HG03064 (cell line): ENCODE measurements at regions not wholly inside any gene's neighbourhood (a gene's known extent, or its start where the extent isn't known, plus 50 kb on each side); places are given as distances from the start of the nearest gene placed in this dataset.

Source experiments
- ATAC-seq: cut with Tn5 transposase; IDR thresholded peaks from one replicate; pipeline ENCODE4 v1.9.1; 2021; ENCODE audit warnings: low read depth; ENCODE audit not compliant: unreplicated experiment

DNA sequence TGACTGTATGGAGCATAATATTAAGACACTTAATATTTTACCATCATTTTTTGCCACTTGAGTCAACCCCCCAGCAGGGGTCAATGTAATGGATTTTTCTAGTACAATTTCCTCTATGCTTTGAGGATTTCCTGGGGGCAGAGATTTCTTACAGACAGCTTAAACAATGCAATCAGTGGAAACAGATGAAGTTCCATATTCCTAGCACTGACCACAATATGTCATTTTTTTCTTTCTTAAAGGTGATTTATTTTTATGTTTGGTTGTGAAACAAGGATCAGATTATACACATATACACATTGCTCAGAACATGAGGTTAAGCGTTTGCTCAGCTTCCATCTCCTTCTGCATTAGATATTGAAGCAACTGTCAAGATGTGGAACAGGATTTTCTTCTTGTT is 82.0 kb upstream of the ID4 start:
- no peak for ATAC-seq

DNA sequence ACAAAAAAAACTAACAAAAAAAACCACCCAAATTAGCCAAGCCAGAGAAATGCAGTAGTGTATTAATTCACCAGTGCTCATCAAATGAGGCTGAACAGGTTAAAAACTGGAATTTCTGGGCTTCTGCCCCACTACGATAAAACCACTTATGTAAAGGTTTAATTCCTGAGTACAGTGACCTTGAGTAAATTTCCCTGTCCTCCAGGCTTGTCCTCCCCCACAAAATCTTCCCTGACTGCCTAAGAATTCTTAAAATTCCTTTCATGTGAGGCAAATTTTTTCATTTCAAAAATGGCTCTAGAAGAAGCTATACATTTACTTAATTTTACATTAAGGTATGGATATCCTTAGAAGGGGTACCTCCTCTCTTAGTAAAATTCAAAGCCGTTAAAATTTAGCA is 80.1 kb upstream of the ID4 start:
- no peak for ATAC-seq

DNA sequence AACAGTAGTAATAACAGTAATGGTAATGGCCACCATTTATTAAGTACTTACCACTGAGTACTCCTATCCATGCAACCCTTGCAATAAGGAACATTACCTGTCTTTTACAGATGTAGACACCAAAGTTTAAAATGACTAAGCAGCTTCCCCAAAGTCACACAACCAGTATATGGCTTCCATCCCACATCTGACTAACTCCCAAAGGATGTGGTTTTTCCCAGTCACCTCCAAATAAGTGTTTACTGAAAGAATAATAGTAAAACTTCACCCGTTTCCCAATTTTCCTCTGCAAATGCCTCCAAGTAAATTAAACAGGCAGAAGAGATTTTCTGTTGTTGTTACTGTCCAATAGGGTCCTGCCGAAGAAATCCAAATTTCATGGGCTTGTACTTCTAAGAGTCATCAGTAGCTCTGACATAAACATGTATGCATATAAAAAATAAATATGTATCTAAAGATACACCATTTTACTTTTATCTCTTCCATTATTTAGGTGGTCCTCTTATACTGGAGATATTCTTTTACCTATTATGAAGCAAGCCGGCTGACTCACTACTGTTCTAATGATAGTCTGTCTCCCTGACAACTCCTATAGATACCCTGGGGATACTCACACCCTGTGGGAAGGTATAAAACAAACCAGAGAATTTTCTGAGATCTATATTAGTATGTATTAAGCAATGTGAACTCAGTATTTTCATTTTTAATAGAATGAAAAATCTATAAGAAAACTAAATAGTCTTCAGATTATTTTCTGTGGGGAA is 77.9 kb upstream of the ID4 start:
- ATAC-seq = no peak

DNA sequence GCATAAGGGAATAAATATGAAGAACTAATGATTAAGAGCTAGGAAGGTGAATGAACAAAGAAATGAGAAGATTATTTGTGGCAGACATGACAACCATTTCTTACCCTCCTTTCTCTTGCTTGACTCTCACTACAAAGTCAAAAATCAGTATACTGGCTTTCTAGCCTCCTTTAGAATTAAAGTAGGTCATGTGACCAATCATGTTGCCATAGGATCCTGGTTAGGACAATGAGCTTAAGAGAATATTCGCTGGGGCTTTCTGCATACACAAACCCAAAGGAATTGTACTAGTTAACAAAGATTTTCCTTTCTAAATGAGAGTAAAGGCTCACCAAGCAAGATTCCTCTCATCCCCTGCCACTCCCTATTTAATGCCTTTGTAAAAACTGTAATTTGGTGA is 76.0 kb upstream of the ID4 start:
- no peak for ATAC-seq

DNA sequence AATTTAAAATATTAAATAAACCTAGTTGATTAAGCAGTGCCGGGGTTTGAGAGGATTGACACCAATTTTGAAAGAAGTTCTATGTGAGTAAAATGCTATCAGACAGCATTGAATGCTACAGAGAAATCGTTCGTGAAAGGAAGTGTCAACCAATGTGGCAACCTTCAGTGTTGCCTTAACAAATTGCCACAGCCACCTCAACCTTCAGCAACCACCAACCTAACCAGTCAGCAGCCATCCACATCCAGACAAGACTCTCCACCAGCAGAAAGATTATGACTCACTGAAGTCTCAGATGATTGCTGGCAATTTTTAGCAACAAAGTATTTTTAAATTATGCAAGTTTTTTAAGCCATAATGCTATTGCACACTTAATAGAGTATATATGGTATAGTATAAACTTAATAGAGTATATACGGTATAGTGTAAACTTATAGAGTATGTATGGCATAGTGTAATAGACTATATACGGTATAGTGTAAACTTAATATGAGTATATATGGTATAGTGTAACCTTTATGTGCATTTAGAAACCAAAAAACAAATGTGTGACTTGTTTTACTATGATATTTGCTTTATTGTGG is 65.3 kb upstream of the ID4 start:
- no peak for ATAC-seq

DNA sequence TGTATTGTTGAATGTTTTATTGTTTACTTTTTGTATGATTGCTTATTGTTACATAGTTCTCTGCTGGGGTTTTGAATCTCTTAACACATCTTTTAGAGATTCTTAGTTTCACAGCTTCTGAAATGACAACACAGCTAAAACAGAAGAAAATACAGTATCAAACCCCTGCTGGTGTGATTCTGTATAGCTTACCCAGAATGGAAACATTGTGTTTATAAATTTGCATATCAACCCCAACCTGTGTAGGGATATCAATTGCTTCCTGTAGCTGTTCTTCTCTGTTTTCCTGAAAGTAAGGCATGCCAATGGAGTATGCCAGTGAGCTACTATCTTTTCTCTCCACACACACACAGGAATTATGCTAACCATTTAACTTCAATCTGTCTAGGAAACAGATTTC is 64.3 kb upstream of the ID4 start:
- no peak for ATAC-seq

DNA sequence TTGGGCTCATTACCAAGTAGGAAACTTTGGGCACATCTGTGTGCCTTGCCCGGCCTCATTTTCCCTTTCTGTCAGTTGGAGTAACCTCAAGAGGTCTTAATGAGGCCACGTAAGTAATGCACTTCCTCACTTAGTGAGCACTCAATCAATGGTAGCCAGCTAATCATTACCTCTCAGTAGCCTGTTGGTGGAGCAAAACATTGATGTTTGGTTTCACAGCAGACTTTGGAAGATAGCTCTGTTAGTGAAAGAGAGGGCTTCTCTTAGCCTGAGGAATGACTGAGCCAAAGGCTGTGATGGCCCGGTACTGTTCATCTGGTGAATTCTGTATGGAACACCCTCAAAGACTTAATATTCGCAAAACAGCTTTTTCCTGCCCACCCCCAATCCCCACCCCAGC is 55.9 kb upstream of the ID4 start:
- no peak for ATAC-seq

DNA sequence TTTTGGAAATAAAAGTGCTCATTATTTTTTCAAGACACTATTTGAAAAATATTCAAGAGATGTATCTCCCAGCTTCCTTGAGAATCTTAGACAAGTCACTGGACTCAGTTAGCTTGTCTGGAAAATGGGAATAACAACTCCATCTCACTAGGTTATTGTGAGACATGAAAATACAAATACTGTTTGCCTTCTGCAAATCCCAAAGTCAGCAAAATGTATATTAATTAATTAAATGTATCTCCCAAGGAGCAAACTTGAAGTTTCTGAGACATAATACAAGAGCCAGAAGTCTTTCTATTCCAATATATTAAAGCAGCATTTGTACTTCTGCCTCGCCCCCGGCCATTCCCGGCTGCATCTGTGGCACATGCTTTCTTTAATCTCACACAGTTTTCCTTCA is 54.6 kb upstream of the ID4 start:
- ATAC-seq = no peak
